Right atrium auricular region (tissue), 2 donors: ENCODE measurements at regions not wholly inside any gene's neighbourhood (a gene's known extent, or its start where the extent isn't known, plus 50 kb on each side); places are given as distances from the start of the nearest gene placed in this dataset.

Experiments used
- DNase-seq: peaks from one replicate; pipeline ENCODE4 v3.0.0-alpha.2; 2019; ENCODE audit warnings: low spot score
- H3K27ac ChIP-seq, 2 donors: fragments of 200-600 bp; sonication (generic); 1 replicate in 1 of 2; 2 replicates in 1 of 2; pipeline ENCODE4 v1.5.1; 2016 to 2019
- H3K27me3 ChIP-seq, 2 donors: fragments of 200-600 bp; sonication (generic); one replicate each; pipeline versions ENCODE4 v1.5.1 to v1.6.0; 2017 to 2019
- H3K36me3 ChIP-seq: fragments of 200-600 bp; sonication (generic); one replicate; pipeline ENCODE4 v1.5.1; 2016
- H3K4me1 ChIP-seq, 2 donors: fragments of 200-600 bp; sonication (generic); one replicate each; pipeline versions ENCODE4 v1.5.1 to v1.6.0; 2017 to 2019
- H3K4me3 ChIP-seq, 2 donors: fragments of 200-600 bp; sonication (generic); 1 replicate in 1 of 2; 2 replicates in 1 of 2; pipeline ENCODE4 v1.5.1; 2017 to 2019; ENCODE audit warnings: mild to moderate bottlenecking in 1 of 2, moderate library complexity in 1 of 2
- H3K9me3 ChIP-seq, 2 donors: fragments of 200-600 bp; sonication (generic); one replicate each; pipeline ENCODE4 v1.5.1; 2019
- CTCF ChIP-seq, 2 donors: fragments of 200-600 bp; sonication (generic); IDR thresholded peaks; one replicate each; pipeline ENCODE4 v1.5.1; 2019; ENCODE audit warnings: antibody characterized with exemption in 2 of 2

- H3K27me3 ChIP-seq = no peaks in the 10 kb centered on the region
- no peak overlapping the region for H3K27ac ChIP-seq
- no peaks in the 10 kb centered on the region for H3K36me3 ChIP-seq
- H3K4me3 ChIP-seq = no peak overlapping the region
- H3K4me1 ChIP-seq = no peaks in the 10 kb centered on the region
- no peak for TF ChIP-seq CTCF (IDR thresholded peaks at IDR 0.05)
- H3K9me3 ChIP-seq = no peaks in the 10 kb centered on the region
- no peak for DNase-seq
Measured at GRCh38 chr6:156701966-156702365, 75.2 kb upstream of the ARID1B start.

- Histone ChIP-seq H3K27ac (no peak overlapping the region), H3K4me1 (no peaks in the 10 kb centered on the region), H3K4me3 (no peak overlapping the region), H3K9me3 (no peaks in the 10 kb centered on the region), H3K36me3 (no peaks in the 10 kb centered on the region), H3K27me3 (no peaks in the 10 kb centered on the region)
- DNase-seq = no peak
- TF ChIP-seq CTCF (IDR thresholded peaks at IDR 0.05) = no peak
Measured at GRCh38 chr6:156700440-156701057, 76.6 kb upstream of the ARID1B start.

- Histone ChIP-seq H3K4me3 (no peak overlapping the region), H3K36me3 (no peaks in the 10 kb centered on the region), H3K27ac (no peak overlapping the region), H3K27me3 (no peaks in the 10 kb centered on the region), H3K4me1 (no peaks in the 10 kb centered on the region), H3K9me3 (no peaks in the 10 kb centered on the region)
- TF ChIP-seq CTCF (IDR thresholded peaks at IDR 0.05) = no peak
- no peak for DNase-seq
Measured at GRCh38 chr6:156699935-156700334, 77.2 kb upstream of the ARID1B start.

DNA sequence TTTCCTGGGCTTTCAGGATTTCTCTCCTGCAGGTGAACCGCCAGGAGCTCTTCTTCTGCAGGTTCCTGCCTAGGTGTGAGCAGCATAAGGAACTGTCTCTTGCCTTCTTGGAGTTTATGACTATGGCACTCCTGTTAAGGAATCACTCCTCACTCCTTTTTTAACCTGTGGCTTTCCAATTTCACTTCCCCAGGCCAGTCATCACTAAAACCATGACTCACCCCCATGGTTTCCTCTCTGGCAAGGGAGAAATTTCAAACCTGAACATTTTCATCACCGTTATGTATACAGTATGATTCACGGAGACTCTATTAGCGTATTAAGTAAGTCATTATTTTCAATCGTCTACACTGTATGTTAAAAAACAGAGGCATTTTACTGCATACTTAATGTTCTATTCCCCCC, 78.2 kb upstream of the ARID1B start:
- H3K4me3 ChIP-seq = no peak overlapping the region
- H3K27ac ChIP-seq = no peak overlapping the region
- H3K4me1 ChIP-seq = no peaks in the 10 kb centered on the region
- TF ChIP-seq CTCF (IDR thresholded peaks at IDR 0.05) = no peak
- H3K9me3 ChIP-seq = no peaks in the 10 kb centered on the region
- no peak for DNase-seq
- H3K36me3 ChIP-seq = no peaks in the 10 kb centered on the region
- H3K27me3 ChIP-seq = no peaks in the 10 kb centered on the region

DNA sequence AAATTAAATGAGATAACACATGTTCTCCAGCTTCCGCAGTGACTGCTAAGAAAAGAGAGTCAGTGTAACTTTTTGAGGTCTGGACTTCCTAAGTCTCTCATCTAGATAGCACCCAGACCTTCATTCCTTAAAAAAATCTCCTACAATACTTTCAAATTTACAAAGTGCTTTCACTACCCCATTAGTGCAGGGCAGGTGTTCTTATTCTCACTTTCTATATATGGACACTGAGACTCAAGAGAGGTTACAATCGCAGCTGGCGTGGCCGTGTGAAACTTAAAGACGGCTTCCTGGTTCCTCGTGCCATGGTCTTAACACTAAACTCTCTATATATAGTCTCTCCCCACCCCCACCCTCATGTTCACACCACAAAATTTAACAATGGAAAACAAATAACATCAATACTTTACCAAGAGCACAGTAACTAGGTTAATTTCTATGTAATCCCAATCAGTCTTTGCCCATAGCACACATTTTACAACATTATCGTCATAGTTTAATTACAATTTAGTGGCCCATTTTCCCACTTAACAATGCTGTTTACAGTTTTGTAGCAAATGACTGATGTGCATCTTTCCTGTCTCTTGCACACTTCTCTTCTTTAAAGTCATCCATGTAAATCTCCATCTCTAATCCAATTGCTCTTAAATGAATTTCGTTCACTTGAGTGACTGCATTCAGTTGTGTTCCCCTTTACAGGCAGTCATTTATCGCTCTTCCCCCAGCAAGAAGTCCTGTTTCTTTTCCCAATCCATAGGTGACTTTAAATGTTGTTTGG, 78.8 kb upstream of the ARID1B start:
- Histone ChIP-seq H3K4me3 (no peak overlapping the region), H3K36me3 (no peaks in the 10 kb centered on the region), H3K4me1 (no peaks in the 10 kb centered on the region), H3K27me3 (no peaks in the 10 kb centered on the region), H3K9me3 (no peaks in the 10 kb centered on the region), H3K27ac (no peak overlapping the region)
- no peak for TF ChIP-seq CTCF (IDR thresholded peaks at IDR 0.05)
- DNase-seq = no peak
